Endothelial cell of umbilical vein (primary cell): ENCODE measurements at regions not wholly inside any gene's neighbourhood (a gene's known extent, or its start where the extent isn't known, plus 50 kb on each side); places are given as distances from the start of the nearest gene placed in this dataset.
A peak's percentile ranks its signal among the peaks of the same experiment; 100 is the strongest.

Experiments
- BruUV-seq: library from RNA; stranded (reverse); fragments of 400-500 nt; replicated peaks from 2 replicates; lab custom pipeline; 2021; lab: Mats Ljungman, UMichigan
- CTCF ChIA-PET: fragments of 300-600, 350-600 bp; sonication (Branson Sonifier 250); formaldehyde crosslinking; loops from one replicate; lab custom pipeline; 2021; ENCODE audit warnings: antibody characterized with exemption, inconsistent platforms; lab: Charles Lee
- POLR2A ChIA-PET: fragments of 300-600, 350-600 bp; sonication (Branson Sonifier 250); formaldehyde crosslinking; loops from one replicate; lab custom pipeline; 2021; ENCODE audit warnings: antibody characterized with exemption, inconsistent platforms; lab: Charles Lee
- DNase-seq: peaks from one replicate; pipeline ENCODE4 v3.0.0-alpha.2; 2011; ENCODE audit warnings: low read depth, low spot score
- FAIRE-seq: peaks from 2 replicates; lab custom pipeline; 2011; peaks lifted over from hg19 to GRCh38; lab: Jason Lieb, UNC
- H2AFZ ChIP-seq: 2 replicates; pipeline ENCODE4 v1.6.0; 2012; ENCODE audit warnings: low read depth, low read length, control low read depth, inconsistent platforms
- H3K27ac ChIP-seq: 2 replicates; pipeline ENCODE4 v1.5.1; 2011; ENCODE audit warnings: low read depth, mild to moderate bottlenecking, control low read depth, low read length, moderate library complexity; ENCODE audit not compliant: insufficient read depth
- H3K27me3 ChIP-seq, 2 experiments: 2 replicates each; pipeline versions ENCODE4 v1.6.0 to v1.6.1; 2011; ENCODE audit warnings: low read length in 2 of 2, mixed read lengths in 1 of 2; ENCODE audit not compliant: control insufficient read depth in 2 of 2, insufficient read depth in 2 of 2
- H3K36me3 ChIP-seq, 2 experiments: 2 replicates in 1 of 2; 3 replicates in 1 of 2; pipeline ENCODE4 v1.5.1; 2011; ENCODE audit warnings: low read length in 2 of 2, mild to moderate bottlenecking in 1 of 2, moderate library complexity in 1 of 2; ENCODE audit not compliant: control insufficient read depth in 2 of 2, insufficient read depth in 2 of 2; ENCODE audit errors: extremely low read depth in 1 of 2
- H3K4me1 ChIP-seq: 3 replicates; pipeline ENCODE4 v1.5.1; 2011; ENCODE audit warnings: mild to moderate bottlenecking, low read length; ENCODE audit not compliant: control insufficient read depth, insufficient read depth; ENCODE audit errors: extremely low read depth
- H3K4me2 ChIP-seq: 2 replicates; pipeline ENCODE4 v1.6.1; 2011; ENCODE audit warnings: low read length, control low read depth, mixed read lengths; ENCODE audit not compliant: insufficient read depth
- H3K4me3 ChIP-seq, 3 experiments: fragments of 200-600 bp in 1 of 3; sonication (generic), shearing (Covaris generic) in 1 of 3; replicated peaks in 1 of 3; 2 replicates each; pipeline ENCODE4 v1.5.1; 2011 to 2016; ENCODE audit warnings: control low read depth in 3 of 3, low read length in 3 of 3, mild to moderate bottlenecking in 2 of 3, inconsistent platforms in 1 of 3, low read depth in 1 of 3, moderate library complexity in 1 of 3; ENCODE audit not compliant: insufficient read depth in 1 of 3
- H3K79me2 ChIP-seq: 2 replicates; pipeline ENCODE4 v1.6.0; 2012; ENCODE audit warnings: low read length, inconsistent platforms; ENCODE audit not compliant: control insufficient read depth, insufficient read depth
- H3K9ac ChIP-seq: replicated peaks from 2 replicates; pipeline ENCODE3; 2011; ENCODE audit warnings: low read length, control low read depth; ENCODE audit not compliant: insufficient read depth; ENCODE audit errors: extremely low read depth
- H3K9me1 ChIP-seq: replicated peaks from 3 replicates; pipeline ENCODE4 v1.6.0; 2011; ENCODE audit warnings: mild to moderate bottlenecking, low read length; ENCODE audit not compliant: control insufficient read depth, insufficient read depth; ENCODE audit errors: extremely low read depth
- H3K9me3 ChIP-seq: replicated peaks from 2 replicates; pipeline ENCODE4 v1.5.1; 2012; ENCODE audit warnings: low read length, inconsistent platforms; ENCODE audit not compliant: control insufficient read depth, insufficient read depth
- H4K20me1 ChIP-seq: replicated peaks from 2 replicates; pipeline ENCODE3; 2011; ENCODE audit warnings: mild to moderate bottlenecking, low read length; ENCODE audit not compliant: control insufficient read depth, insufficient read depth; ENCODE audit errors: extremely low read depth
- EZH2 ChIP-seq: IDR thresholded peaks from 2 replicates; pipeline ENCODE4 v1.6.1; 2012; ENCODE audit warnings: borderline replicate concordance, low read depth, mild to moderate bottlenecking, moderate library complexity, low read length, inconsistent platforms; ENCODE audit not compliant: severe bottlenecking
- FOS ChIP-seq: IDR thresholded peaks from 2 replicates; pipeline ENCODE4 v1.6.1; 2011; ENCODE audit warnings: mild to moderate bottlenecking, low read length, moderate library complexity, borderline replicate concordance; ENCODE audit not compliant: insufficient read depth
- GATA2 ChIP-seq: IDR thresholded peaks from 2 replicates; pipeline ENCODE4 v1.7.0; 2011; ENCODE audit warnings: low read depth, mild to moderate bottlenecking, moderate library complexity, mixed read lengths, low read length; ENCODE audit not compliant: insufficient read length, insufficient read depth
- JUN ChIP-seq: IDR thresholded peaks from 2 replicates; pipeline ENCODE4 v1.6.1; 2011; ENCODE audit warnings: borderline replicate concordance, low read depth; ENCODE audit not compliant: insufficient read length, insufficient read depth
- MYC ChIP-seq: IDR thresholded peaks from one replicate; pipeline ENCODE4 v1.6.1; 2011; ENCODE audit warnings: mild to moderate bottlenecking, low read depth, low read length
- POLR2A ChIP-seq: IDR thresholded peaks from 2 replicates; pipeline ENCODE4 v1.6.1; 2012; ENCODE audit warnings: low read depth, mild to moderate bottlenecking, control low read depth, low read length
- POLR2AphosphoS5 ChIP-seq: IDR thresholded peaks from 2 replicates; pipeline ENCODE4 v1.6.1; 2012; ENCODE audit warnings: low read depth, mild to moderate bottlenecking, control low read depth, low read length, moderate library complexity; ENCODE audit not compliant: insufficient read depth
- dilution Hi-C: fragments of 300-500 bp; cut with MboI; formaldehyde crosslinking; loops from one replicate; pipeline ENCODE4 v1.15.0; 2019; ENCODE audit warnings: low sequenced_read_pairs; ENCODE audit not compliant: extremely low pct_ligation_motif_present
- intact Hi-C: fragments of 100-400 bp; cut with micrococcal nuclease; formaldehyde crosslinking; loops from one replicate; pipeline ENCODE4 v1.10.0; 2022
- TF ChIP-seq, protein P1 (sequence below): IDR thresholded peaks from 2 replicates; pipeline ENCODE4 v1.6.1; 2011; ENCODE audit not compliant: insufficient read depth, insufficient read length
- TF ChIP-seq, protein P2 (sequence below), 2 donors: IDR thresholded peaks; 1 replicate in 1 of 2; 2 replicates in 1 of 2; pipeline ENCODE4 v1.5.1; 2011; ENCODE audit warnings: low read length in 2 of 2, mild to moderate bottlenecking in 2 of 2, moderate library complexity in 2 of 2, control low read depth in 1 of 2, inconsistent platforms in 1 of 2, low read depth in 1 of 2; ENCODE audit not compliant: insufficient read depth in 1 of 2; ENCODE audit errors: extremely low read depth in 1 of 2

DNA sequence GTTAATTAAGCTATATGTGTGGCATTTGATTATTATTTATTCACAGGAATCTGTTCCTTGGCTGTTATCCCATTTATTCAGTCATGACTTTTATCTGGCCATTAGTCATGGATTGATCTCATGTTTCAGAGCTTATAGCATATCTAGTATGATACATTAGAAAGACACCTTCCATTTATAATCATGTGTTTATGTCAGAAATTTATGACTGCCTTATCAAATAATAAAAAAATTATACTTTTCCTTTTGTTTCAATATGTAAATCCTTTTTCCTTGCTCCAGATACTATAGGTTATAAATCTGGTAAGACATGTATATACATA lies 248.0 kb upstream of the PDE3A start:
- POLR2A ChIA-PET, result no interaction called here
- Histone ChIP-seq H3K4me3 (no peak overlapping the region), H3K36me3 (no peaks in the 10 kb centered on the region), H2AFZ (peak overlapping the region; percentile 9), H3K9ac (peak overlapping the region; percentile 31), H3K9me1 (no peaks in the 10 kb centered on the region), H3K27me3 (no peaks in the 10 kb centered on the region), H4K20me1 (no peaks in the 10 kb centered on the region), H3K4me2 (peak overlapping the region; percentile 35), H3K9me3 (no peaks in the 10 kb centered on the region), H3K79me2 (no peaks in the 10 kb centered on the region), H3K27ac (no peak overlapping the region), H3K4me1 (peaks cover 6% of the 10 kb centered on the region)
- intact Hi-C loops, result no loop called here
- FAIRE-seq (no peak), DNase-seq (no peak)
- CTCF ChIA-PET, result interaction anchor here (0.7 to 1.1 kb wide), 3 partner anchors 11 to 174 kb away, joined by 3 to 5 read pairs (median 4); no protein-coding TSS in a partner anchor
- TF ChIP-seq, protein P1, sequence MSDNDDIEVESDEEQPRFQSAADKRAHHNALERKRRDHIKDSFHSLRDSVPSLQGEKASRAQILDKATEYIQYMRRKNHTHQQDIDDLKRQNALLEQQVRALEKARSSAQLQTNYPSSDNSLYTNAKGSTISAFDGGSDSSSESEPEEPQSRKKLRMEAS, result no peak
- TF ChIP-seq POLR2A (no peak), FOS (peak; percentile 19), JUN (no peak)
- dilution Hi-C loops, result no loop called here
- BruUV-seq, result no TSS peak

DNA sequence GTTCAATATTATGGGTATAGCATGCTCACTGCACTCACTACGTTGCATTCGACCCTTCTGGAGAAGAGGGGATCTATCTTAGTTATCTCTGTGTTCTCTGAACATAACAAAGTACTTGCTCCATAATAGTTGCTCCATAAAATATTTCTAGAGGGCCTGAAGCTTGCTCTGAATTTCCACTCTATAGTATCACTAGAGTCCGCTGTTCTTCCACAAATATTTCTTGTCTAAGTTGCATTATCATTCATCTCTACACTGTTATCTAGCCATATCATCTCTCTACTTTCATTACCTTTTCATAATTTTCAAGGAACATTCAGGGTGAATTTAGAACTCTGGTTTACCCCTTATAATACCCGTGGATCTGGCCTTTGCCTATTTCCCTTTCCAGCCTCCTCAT lies 246.1 kb upstream of the PDE3A start:
- Histone ChIP-seq H3K4me1 (peaks cover 6% of the 10 kb centered on the region), H3K9ac (no peak overlapping the region), H3K9me3 (no peaks in the 10 kb centered on the region), H3K27ac (no peak overlapping the region), H3K27me3 (no peaks in the 10 kb centered on the region), H3K4me3 (no peak overlapping the region), H2AFZ (no peak overlapping the region), H3K9me1 (no peaks in the 10 kb centered on the region), H3K4me2 (no peak overlapping the region), H4K20me1 (no peaks in the 10 kb centered on the region), H3K79me2 (no peaks in the 10 kb centered on the region), H3K36me3 (no peaks in the 10 kb centered on the region)
- CTCF ChIA-PET, result interaction anchor here (1.3 kb wide), 1 partner anchor 16 kb away, joined by 3 read pairs; no protein-coding TSS in a partner anchor
- TF ChIP-seq GATA2, result no peak
- no peak for TF ChIP-seq FOS
- TF ChIP-seq, protein P2, sequence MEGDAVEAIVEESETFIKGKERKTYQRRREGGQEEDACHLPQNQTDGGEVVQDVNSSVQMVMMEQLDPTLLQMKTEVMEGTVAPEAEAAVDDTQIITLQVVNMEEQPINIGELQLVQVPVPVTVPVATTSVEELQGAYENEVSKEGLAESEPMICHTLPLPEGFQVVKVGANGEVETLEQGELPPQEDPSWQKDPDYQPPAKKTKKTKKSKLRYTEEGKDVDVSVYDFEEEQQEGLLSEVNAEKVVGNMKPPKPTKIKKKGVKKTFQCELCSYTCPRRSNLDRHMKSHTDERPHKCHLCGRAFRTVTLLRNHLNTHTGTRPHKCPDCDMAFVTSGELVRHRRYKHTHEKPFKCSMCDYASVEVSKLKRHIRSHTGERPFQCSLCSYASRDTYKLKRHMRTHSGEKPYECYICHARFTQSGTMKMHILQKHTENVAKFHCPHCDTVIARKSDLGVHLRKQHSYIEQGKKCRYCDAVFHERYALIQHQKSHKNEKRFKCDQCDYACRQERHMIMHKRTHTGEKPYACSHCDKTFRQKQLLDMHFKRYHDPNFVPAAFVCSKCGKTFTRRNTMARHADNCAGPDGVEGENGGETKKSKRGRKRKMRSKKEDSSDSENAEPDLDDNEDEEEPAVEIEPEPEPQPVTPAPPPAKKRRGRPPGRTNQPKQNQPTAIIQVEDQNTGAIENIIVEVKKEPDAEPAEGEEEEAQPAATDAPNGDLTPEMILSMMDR (IDR thresholded peaks at IDR 0.05; ENCODE audit: extremely low read depth in 1 of 2, insufficient read depth in 1 of 2, low read depth in 1 of 2, low read length in 2 of 2), result no peak
- no peak for TF ChIP-seq EZH2
- TF ChIP-seq, protein P1, result no peak
- no peak for TF ChIP-seq JUN
- no peak for TF ChIP-seq POLR2A
- no peak for TF ChIP-seq POLR2AphosphoS5
- no peak for TF ChIP-seq MYC
- BruUV-seq, result no TSS peak
- dilution Hi-C loops, result no loop called here
- intact Hi-C loops, result no loop called here
- DNase-seq (no peak), FAIRE-seq (no peak)
- POLR2A ChIA-PET, result no interaction called here
